ENCODE measurements at regions not wholly inside any gene's neighbourhood (a gene's known extent, or its start where the extent isn't known, plus 50 kb on each side); places are given as distances from the start of the nearest gene placed in this dataset.

DNA sequence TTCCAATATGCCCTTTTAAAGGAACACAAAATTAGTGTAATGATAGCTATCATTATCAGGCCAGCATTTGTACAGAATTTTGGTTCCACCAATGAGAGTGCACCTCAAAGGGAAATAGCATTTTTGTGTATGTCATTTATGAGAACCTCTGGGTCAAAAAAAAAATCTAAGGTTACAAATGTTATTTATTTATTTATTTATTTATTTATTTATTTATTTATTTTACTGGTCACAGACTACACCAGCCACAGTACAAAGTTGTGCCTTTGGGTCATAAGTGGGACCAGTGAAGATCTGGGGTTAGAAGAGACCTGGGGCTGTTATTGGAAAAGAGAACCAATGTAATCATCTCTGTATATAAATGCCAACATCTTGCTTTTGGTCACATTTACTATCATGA lies 523.9 kb downstream of the CETN3 start:
- no peak overlapping the region for H2AFZ ChIP-seq (replicated peaks; ENCODE audit: low read length, poor library complexity)
- in situ Hi-C loops (cut with MboI; ENCODE audit: low sequenced_read_pairs) (no loop called here), dilution Hi-C loops (cut with HindIII; ENCODE audit: low sequenced_read_pairs, unreplicated experiment) (no loop called here), intact Hi-C loops (cut with micrococcal nuclease) (no loop called here)
- H3K9me3 ChIP-seq (ENCODE audit: control insufficient read depth, insufficient read depth, low read length), result peaks cover 2% of the 10 kb centered on the region; the same call in 1 of the 2 replicates
- H3K23ac ChIP-seq (ENCODE audit: low read depth, low read length), result no peak overlapping the region
- no peak overlapping the region for H2BK15ac ChIP-seq (ENCODE audit: low read depth, low read length)
- H3K14ac ChIP-seq (replicated peaks; ENCODE audit: low read depth, low read length), result no peak overlapping the region
- no peak overlapping the region for H3K4me3 ChIP-seq (ENCODE audit: insufficient read depth, low read depth, low read length)
- H2AK5ac ChIP-seq (ENCODE audit: low read depth, low read length), result no peak overlapping the region
- H3K9ac ChIP-seq (ENCODE audit: low read depth, low read length), result no peak overlapping the region
- H3K27ac ChIP-seq (ENCODE audit: insufficient read depth, low read length), result no peak overlapping the region
- H4K8ac ChIP-seq (ENCODE audit: low read depth in 2 of 2, low read length in 2 of 2), result no peak overlapping the region
- no peak overlapping the region for H3K56ac ChIP-seq (ENCODE audit: extremely low read depth, insufficient read depth, low read length)
- CTCF ChIA-PET, result no interaction called here
- no peak overlapping the region for H2BK5ac ChIP-seq (ENCODE audit: low read depth, low read length, poor library complexity, severe bottlenecking)
- H4K5ac ChIP-seq (ENCODE audit: low read depth, low read length), result no peak overlapping the region
- no peaks in the 10 kb centered on the region for H3K36me3 ChIP-seq (ENCODE audit: control insufficient read depth, insufficient read depth, low read length)
- no peak overlapping the region for H3K4ac ChIP-seq (ENCODE audit: low read depth, low read length)
- H4K20me1 ChIP-seq (ENCODE audit: insufficient read depth, low read length), result no peaks in the 10 kb centered on the region
- no peaks in the 10 kb centered on the region for H3K27me3 ChIP-seq (ENCODE audit: control insufficient read depth, insufficient read depth, low read length)
- DNase-seq, result no peak
- TF ChIP-seq CEBPB (IDR thresholded peaks at IDR 0.05; ENCODE audit: low read depth, low read length) (no peak), BHLHE40 (IDR thresholded peaks at IDR 0.05; ENCODE audit: low read depth, low read length) (no peak), MXI1 (IDR thresholded peaks at IDR 0.05; ENCODE audit: borderline replicate concordance, low read depth, low read length) (no peak), RCOR1 (IDR thresholded peaks at IDR 0.05; ENCODE audit: insufficient replicate concordance, low read length) (no peak), MAFK (IDR thresholded peaks at IDR 0.05; ENCODE audit: low read depth, low read length) (no peak), CHD1 (IDR thresholded peaks at IDR 0.05; ENCODE audit: low read depth, low read length) (no peak), MAZ (IDR thresholded peaks at IDR 0.05; ENCODE audit: borderline replicate concordance, low read depth, low read length) (no peak), SMC3 (IDR thresholded peaks at IDR 0.05; ENCODE audit: low read depth, low read length) (no peak), RAD21 (IDR thresholded peaks at IDR 0.05; ENCODE audit: low read length) (no peak), NFE2L2 (IDR thresholded peaks at IDR 0.05; ENCODE audit: low read depth, low read length) (no peak), FOS (IDR thresholded peaks at IDR 0.05; ENCODE audit: low read depth, low read length) (no peak), RFX5 (IDR thresholded peaks at IDR 0.05; ENCODE audit: low read depth, low read length) (no peak), POLR2A (IDR thresholded peaks at IDR 0.05; ENCODE audit: low read depth, low read length) (no peak)
- TF ChIP-seq, protein P1, sequence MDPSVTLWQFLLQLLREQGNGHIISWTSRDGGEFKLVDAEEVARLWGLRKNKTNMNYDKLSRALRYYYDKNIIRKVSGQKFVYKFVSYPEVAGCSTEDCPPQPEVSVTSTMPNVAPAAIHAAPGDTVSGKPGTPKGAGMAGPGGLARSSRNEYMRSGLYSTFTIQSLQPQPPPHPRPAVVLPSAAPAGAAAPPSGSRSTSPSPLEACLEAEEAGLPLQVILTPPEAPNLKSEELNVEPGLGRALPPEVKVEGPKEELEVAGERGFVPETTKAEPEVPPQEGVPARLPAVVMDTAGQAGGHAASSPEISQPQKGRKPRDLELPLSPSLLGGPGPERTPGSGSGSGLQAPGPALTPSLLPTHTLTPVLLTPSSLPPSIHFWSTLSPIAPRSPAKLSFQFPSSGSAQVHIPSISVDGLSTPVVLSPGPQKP (IDR thresholded peaks at IDR 0.05; ENCODE audit: borderline replicate concordance, low read depth, low read length), result no peak
- TF ChIP-seq, protein P2, sequence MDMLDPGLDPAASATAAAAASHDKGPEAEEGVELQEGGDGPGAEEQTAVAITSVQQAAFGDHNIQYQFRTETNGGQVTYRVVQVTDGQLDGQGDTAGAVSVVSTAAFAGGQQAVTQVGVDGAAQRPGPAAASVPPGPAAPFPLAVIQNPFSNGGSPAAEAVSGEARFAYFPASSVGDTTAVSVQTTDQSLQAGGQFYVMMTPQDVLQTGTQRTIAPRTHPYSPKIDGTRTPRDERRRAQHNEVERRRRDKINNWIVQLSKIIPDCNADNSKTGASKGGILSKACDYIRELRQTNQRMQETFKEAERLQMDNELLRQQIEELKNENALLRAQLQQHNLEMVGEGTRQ (IDR thresholded peaks at IDR 0.05; ENCODE audit: low read depth, low read length), result no peak
- TF ChIP-seq, protein P3, sequence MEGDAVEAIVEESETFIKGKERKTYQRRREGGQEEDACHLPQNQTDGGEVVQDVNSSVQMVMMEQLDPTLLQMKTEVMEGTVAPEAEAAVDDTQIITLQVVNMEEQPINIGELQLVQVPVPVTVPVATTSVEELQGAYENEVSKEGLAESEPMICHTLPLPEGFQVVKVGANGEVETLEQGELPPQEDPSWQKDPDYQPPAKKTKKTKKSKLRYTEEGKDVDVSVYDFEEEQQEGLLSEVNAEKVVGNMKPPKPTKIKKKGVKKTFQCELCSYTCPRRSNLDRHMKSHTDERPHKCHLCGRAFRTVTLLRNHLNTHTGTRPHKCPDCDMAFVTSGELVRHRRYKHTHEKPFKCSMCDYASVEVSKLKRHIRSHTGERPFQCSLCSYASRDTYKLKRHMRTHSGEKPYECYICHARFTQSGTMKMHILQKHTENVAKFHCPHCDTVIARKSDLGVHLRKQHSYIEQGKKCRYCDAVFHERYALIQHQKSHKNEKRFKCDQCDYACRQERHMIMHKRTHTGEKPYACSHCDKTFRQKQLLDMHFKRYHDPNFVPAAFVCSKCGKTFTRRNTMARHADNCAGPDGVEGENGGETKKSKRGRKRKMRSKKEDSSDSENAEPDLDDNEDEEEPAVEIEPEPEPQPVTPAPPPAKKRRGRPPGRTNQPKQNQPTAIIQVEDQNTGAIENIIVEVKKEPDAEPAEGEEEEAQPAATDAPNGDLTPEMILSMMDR (conservative IDR thresholded peaks at IDR 0.05; ENCODE audit: low read depth, low read length), result no peak
- no peaks in the 10 kb centered on the region for H3K9me1 ChIP-seq (ENCODE audit: insufficient read depth, low read length)
- H3K4me2 ChIP-seq (ENCODE audit: low read depth, low read length), result no peak overlapping the region
- ATAC-seq (ENCODE audit: low read depth), result no peak
- no peak overlapping the region for H2BK120ac ChIP-seq (ENCODE audit: low read depth, low read length)
- POLR2A ChIA-PET (ENCODE audit: unreplicated experiment), result no interaction called here
- H3K4me1 ChIP-seq (ENCODE audit: control insufficient read depth, insufficient read depth, low read length), result no peaks in the 10 kb centered on the region
- H4K91ac ChIP-seq (ENCODE audit: insufficient read depth, low read depth, low read length), result no peak overlapping the region
- BruUV-seq (replicated peaks), result no TSS peak
- no peak overlapping the region for H3K18ac ChIP-seq (ENCODE audit: low read depth, low read length)
- no peak overlapping the region for H2BK20ac ChIP-seq (ENCODE audit: low read depth, low read length)
- H3K79me1 ChIP-seq (ENCODE audit: low read depth in 1 of 2, low read length in 2 of 2), result no peaks in the 10 kb centered on the region
- no peak overlapping the region for H2AK9ac ChIP-seq (replicated peaks; ENCODE audit: low read depth, low read length, poor library complexity)
